ENCODE measurements at regions not wholly inside any gene's neighbourhood (a gene's known extent, or its start where the extent isn't known, plus 50 kb on each side); places are given as distances from the start of the nearest gene placed in this dataset.

- TF ChIP-seq CTCF (IDR thresholded peaks at IDR 0.05) (no peak), POLR2A (IDR thresholded peaks at IDR 0.05) (no peak)
Observed at GRCh38 chr2:150156876-150157275, 330.6 kb downstream of the RND3 start.
